Suprapubic skin (tissue), 4 donors: ENCODE measurements at regions not wholly inside any gene's neighbourhood (a gene's known extent, or its start where the extent isn't known, plus 50 kb on each side); places are given as distances from the start of the nearest gene placed in this dataset.
A peak's percentile ranks its signal among the peaks of the same experiment; 100 is the strongest.
"Not testable (repeated sequence)": the region's sequence is repeated elsewhere in the genome, so short reads cannot be mapped to it uniquely, and the experiment has no call there.

Experiments used
- DNase-seq, 2 donors: peaks; one replicate each; pipeline ENCODE4 v3.0.0-alpha.2; 2019; ENCODE audit warnings: low spot score in 2 of 2
- H3K27ac ChIP-seq: fragments of 200-600 bp; sonication (generic); one replicate; pipeline ENCODE4 v1.5.1; 2019
- H3K27me3 ChIP-seq: fragments of 200-600 bp; sonication (generic); one replicate; pipeline ENCODE4 v1.5.1; 2019
- H3K36me3 ChIP-seq: fragments of 200-600 bp; sonication (generic); one replicate; pipeline ENCODE4 v1.5.1; 2019
- H3K4me1 ChIP-seq: fragments of 200-600 bp; sonication (generic); one replicate; pipeline ENCODE4 v1.5.1; 2019
- H3K4me3 ChIP-seq: fragments of 200-600 bp; sonication (generic); one replicate; pipeline ENCODE4 v1.5.1; 2019; ENCODE audit warnings: mild to moderate bottlenecking
- H3K9me3 ChIP-seq: fragments of 200-600 bp; sonication (generic); one replicate; pipeline ENCODE4 v1.5.1; 2019
- EP300 ChIP-seq: sonication (generic); formaldehyde crosslinking; IDR thresholded peaks from one replicate; pipeline ENCODE4 v1.6.1; 2017; ENCODE audit warnings: antibody characterized with exemption
- POLR2A ChIP-seq, 2 donors: fragments of 450-650 bp; IDR thresholded peaks; one replicate each; pipeline ENCODE4 v1.6.1; 2017; ENCODE audit warnings: antibody characterized with exemption in 2 of 2, mild to moderate bottlenecking in 2 of 2, moderate library complexity in 2 of 2
- POLR2AphosphoS5 ChIP-seq, 3 donors: sonication (generic); formaldehyde crosslinking; IDR thresholded peaks; one replicate each; pipeline ENCODE4 v1.6.1; 2017; ENCODE audit warnings: antibody characterized with exemption in 3 of 3
- WGBS: methylation state at CpG from one replicate; pipeline ENCODE4 v1.1.5; 2018; 5-methylcytosine and 5-hydroxymethylcytosine counted together
- TF ChIP-seq, protein P1 (sequence below), 2 donors: fragments of 200-600 bp in 1 of 2; fragments of 450-650 bp in 1 of 2; sonication (generic) in 1 of 2; IDR thresholded peaks; one replicate each; pipeline ENCODE4 v1.5.1; 2016 to 2019; ENCODE audit warnings: antibody characterized with exemption in 2 of 2, mild to moderate bottlenecking in 1 of 2, moderate library complexity in 1 of 2

GRCh38 chr7:63748571-63749302 lies 249.9 kb upstream of the ZNF722 start:
- H3K9me3 ChIP-seq, H3K4me1 ChIP-seq, H3K27me3 ChIP-seq, H3K4me3 ChIP-seq, H3K36me3 ChIP-seq, H3K27ac ChIP-seq, DNase-seq: not testable (repeated sequence)
- WGBS, result 95% methylated on average over 29 of the region's 33 CpGs

DNA sequence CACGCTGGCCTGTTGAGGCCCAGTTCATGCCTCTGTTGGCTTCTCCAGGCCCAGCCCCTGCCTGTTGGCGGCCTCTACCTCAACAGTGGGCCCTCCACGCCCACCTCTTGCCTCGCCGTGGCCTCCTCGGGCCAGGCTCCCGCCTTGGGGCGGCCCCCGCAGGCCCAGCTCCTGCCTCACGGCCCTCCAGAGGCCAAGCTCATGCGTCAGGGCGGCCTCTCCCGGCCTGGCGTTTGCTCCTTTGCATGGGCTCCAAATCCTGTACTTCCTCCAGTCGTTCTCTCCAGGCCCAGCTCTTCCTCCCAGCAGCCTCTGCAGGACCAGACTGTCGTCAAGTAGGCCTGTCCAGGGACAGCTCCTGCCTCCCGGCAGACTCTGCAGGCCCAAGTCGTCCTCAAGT lies 246.2 kb upstream of the ZNF722 start:
- H3K4me1 ChIP-seq, DNase-seq, H3K9me3 ChIP-seq, H3K4me3 ChIP-seq, H3K27ac ChIP-seq, H3K27me3 ChIP-seq, H3K36me3 ChIP-seq: not testable (repeated sequence)
- WGBS, result no CpG with 5 or more reads among the region's 18 CpGs

- H3K36me3 ChIP-seq, H3K27me3 ChIP-seq, H3K4me3 ChIP-seq, DNase-seq, H3K4me1 ChIP-seq, H3K27ac ChIP-seq, H3K9me3 ChIP-seq: not testable (repeated sequence)
- WGBS, result 100% methylated on average over 6 of the region's 22 CpGs
Observed at GRCh38 chr7:63753160-63753559, 245.5 kb upstream of the ZNF722 start.

DNA sequence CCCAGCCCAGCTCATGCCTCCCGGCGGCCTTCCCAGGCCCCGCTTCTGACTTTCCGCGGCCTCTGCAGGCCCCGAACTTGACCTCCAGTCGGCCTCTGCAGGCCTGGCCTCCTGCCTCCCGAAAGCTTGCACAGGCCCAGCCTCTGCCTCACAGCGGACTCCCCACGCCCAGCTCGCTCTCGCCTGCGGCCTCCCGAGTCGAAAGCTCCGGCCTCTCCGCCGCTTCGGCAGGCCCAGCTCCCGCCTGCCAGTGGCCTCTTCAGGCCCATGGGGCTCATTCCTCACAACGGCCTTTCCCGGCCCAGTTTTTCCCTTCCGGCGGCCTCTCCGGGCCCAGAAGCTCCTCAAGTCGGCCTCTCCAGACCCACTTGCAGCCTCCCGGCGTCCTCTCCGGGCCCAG lies 238.4 kb upstream of the ZNF722 start:
- not testable (repeated sequence) for H3K27ac ChIP-seq, H3K36me3 ChIP-seq, H3K27me3 ChIP-seq, H3K9me3 ChIP-seq, H3K4me1 ChIP-seq, DNase-seq, H3K4me3 ChIP-seq
- WGBS, result no CpG with 5 or more reads among the region's 29 CpGs

GRCh38 chr7:63765541-63765940 lies 233.1 kb upstream of the ZNF722 start:
- H3K9me3 ChIP-seq, result not testable (repeated sequence)

GRCh38 chr7:63766197-63766596 lies 232.5 kb upstream of the ZNF722 start:
- not testable (repeated sequence) for H3K27ac ChIP-seq
- WGBS, result 91% methylated on average over 17 of the region's 23 CpGs

More at GRCh38 chr7:63765541-63765940, 233.1 kb upstream of the ZNF722 start:
- 86% methylated on average over 13 of the region's 13 CpGs for WGBS
- DNase-seq, H3K36me3 ChIP-seq, H3K4me3 ChIP-seq, H3K4me1 ChIP-seq, H3K27me3 ChIP-seq, H3K27ac ChIP-seq: not testable (repeated sequence)

DNA sequence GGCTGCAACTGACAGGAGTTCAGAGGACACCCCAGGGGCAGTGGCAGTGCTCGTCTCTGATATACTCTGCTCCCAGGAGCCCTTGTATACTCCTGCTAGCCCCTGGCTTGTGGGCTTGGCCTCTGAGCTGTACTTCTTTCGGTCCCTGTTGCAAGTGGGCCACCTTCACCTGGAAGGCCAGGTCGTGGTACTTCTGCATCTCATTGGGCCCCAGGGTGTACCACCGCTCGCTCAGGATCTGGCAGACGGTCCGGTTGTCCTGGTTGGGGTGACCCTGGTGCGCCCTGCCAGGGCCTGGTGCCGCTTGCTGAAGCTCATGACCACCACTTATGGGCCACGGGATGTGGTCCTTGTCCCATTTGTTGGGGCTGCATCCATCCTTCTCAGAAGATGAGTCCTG lies 228.5 kb upstream of the ZNF722 start:
- H3K9me3 ChIP-seq, H3K27ac ChIP-seq, H3K4me3 ChIP-seq, H3K4me1 ChIP-seq, DNase-seq, H3K36me3 ChIP-seq, H3K27me3 ChIP-seq: not testable (repeated sequence)
- WGBS, result no CpG with 5 or more reads among the region's 10 CpGs

More at GRCh38 chr7:63766197-63766596, 232.5 kb upstream of the ZNF722 start:
- not testable (repeated sequence) for H3K27me3 ChIP-seq, H3K9me3 ChIP-seq, H3K36me3 ChIP-seq, DNase-seq, H3K4me3 ChIP-seq, H3K4me1 ChIP-seq

- not testable (repeated sequence) for H3K9me3 ChIP-seq
- 85% methylated on average over 18 of the region's 26 CpGs for WGBS
Observed at GRCh38 chr7:63771389-63772085, 227.1 kb upstream of the ZNF722 start.

GRCh38 chr7:63789378-63790176 lies 209.1 kb upstream of the ZNF722 start:
- H3K4me1 ChIP-seq, result no peaks in the 10 kb centered on the region
- TF ChIP-seq POLR2AphosphoS5 (IDR thresholded peaks at IDR 0.05) (no peak), POLR2A (IDR thresholded peaks at IDR 0.05) (no peak), EP300 (no peak)
- TF ChIP-seq, protein P1, sequence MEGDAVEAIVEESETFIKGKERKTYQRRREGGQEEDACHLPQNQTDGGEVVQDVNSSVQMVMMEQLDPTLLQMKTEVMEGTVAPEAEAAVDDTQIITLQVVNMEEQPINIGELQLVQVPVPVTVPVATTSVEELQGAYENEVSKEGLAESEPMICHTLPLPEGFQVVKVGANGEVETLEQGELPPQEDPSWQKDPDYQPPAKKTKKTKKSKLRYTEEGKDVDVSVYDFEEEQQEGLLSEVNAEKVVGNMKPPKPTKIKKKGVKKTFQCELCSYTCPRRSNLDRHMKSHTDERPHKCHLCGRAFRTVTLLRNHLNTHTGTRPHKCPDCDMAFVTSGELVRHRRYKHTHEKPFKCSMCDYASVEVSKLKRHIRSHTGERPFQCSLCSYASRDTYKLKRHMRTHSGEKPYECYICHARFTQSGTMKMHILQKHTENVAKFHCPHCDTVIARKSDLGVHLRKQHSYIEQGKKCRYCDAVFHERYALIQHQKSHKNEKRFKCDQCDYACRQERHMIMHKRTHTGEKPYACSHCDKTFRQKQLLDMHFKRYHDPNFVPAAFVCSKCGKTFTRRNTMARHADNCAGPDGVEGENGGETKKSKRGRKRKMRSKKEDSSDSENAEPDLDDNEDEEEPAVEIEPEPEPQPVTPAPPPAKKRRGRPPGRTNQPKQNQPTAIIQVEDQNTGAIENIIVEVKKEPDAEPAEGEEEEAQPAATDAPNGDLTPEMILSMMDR (IDR thresholded peaks at IDR 0.05), result no peak
- H3K4me3 ChIP-seq, result no peak overlapping the region
- DNase-seq, result peak in 1 of 2 donors; percentile 76
- 19% methylated on average over 21 of the region's 78 CpGs for WGBS
- peaks cover 5% of the 10 kb centered on the region for H3K9me3 ChIP-seq
- peaks cover 11% of the 10 kb centered on the region for H3K27me3 ChIP-seq
- no peaks in the 10 kb centered on the region for H3K36me3 ChIP-seq
- no peak overlapping the region for H3K27ac ChIP-seq

More at GRCh38 chr7:63771389-63772085, 227.1 kb upstream of the ZNF722 start:
- not testable (repeated sequence) for H3K27ac ChIP-seq, H3K4me1 ChIP-seq, H3K4me3 ChIP-seq, H3K36me3 ChIP-seq, DNase-seq, H3K27me3 ChIP-seq

GRCh38 chr7:63790177-63790763 lies 208.4 kb upstream of the ZNF722 start:
- not testable (repeated sequence) for H3K27ac ChIP-seq, DNase-seq, H3K4me1 ChIP-seq, H3K9me3 ChIP-seq, H3K36me3 ChIP-seq, H3K4me3 ChIP-seq
- peaks cover 11% of the 10 kb centered on the region for H3K27me3 ChIP-seq
- 28% methylated on average over 34 of the region's 49 CpGs for WGBS
